K562 (cell line): ENCODE measurements at regions not wholly inside any gene's neighbourhood (a gene's known extent, or its start where the extent isn't known, plus 50 kb on each side); places are given as distances from the start of the nearest gene placed in this dataset.
"Not testable (repeated sequence)": the region's sequence is repeated elsewhere in the genome, so short reads cannot be mapped to it uniquely, and the experiment has no call there.

Source experiments
- ATAC-seq: fragments of 200-7000 bp; cut with Tn5 transposase; 3 replicates; pipeline ENCODE4 v1.9.1; 2020; ENCODE audit warnings: moderate library complexity
- BruUV-seq: library from RNA; stranded (reverse); fragments of 400-500 nt; replicated peaks from 2 replicates; lab custom pipeline; 2021; lab: Mats Ljungman, UMichigan
- CTCF ChIA-PET: fragments of 300-600 bp; formaldehyde crosslinking; extraction: SDS; loops from one replicate; lab custom pipeline; 2021; ENCODE audit warnings: low intra/inter-chr PET ratio; lab: Yijun Ruan, JAX
- POLR2A ChIA-PET: fragments of 300-600, 350-650 bp; sonication (Branson Sonifier 250); formaldehyde crosslinking; extraction: SDS; loops from one replicate; lab custom pipeline; 2021; ENCODE audit warnings: antibody characterized with exemption, inconsistent platforms; lab: Yijun Ruan, JAX
- DNase-seq, 4 experiments: peaks; one replicate each; pipeline versions ENCODE4 v3.0.0 to v3.0.0-alpha.2; 2011 to 2018; ENCODE audit warnings: low spot score in 3 of 4, mixed read lengths in 3 of 4; ENCODE audit errors: extremely low read depth in 1 of 4
- FAIRE-seq: peaks from 2 replicates; lab custom pipeline; 2011; peaks lifted over from hg19 to GRCh38; lab: Jason Lieb, UNC
- H2AFZ ChIP-seq: 2 replicates; pipeline ENCODE4 v1.6.0; 2011; ENCODE audit warnings: low read depth, low read length, control low read depth, inconsistent platforms
- H3K27ac ChIP-seq: fragments of 200-600 bp; 3 replicates; pipeline ENCODE4 v1.8.0; 2011; ENCODE audit warnings: low read depth, mild to moderate bottlenecking, control low read depth, inconsistent platforms, low read length, moderate library complexity, mixed read lengths; ENCODE audit errors: extremely low read depth
- H3K27me3 ChIP-seq, 2 experiments: fragments of 300-600 bp in 1 of 2; 2 replicates in 1 of 2; 3 replicates in 1 of 2; pipeline versions ENCODE4 v1.6.0 to v1.8.0; 2011; ENCODE audit warnings: inconsistent platforms in 2 of 2, low read length in 2 of 2, mild to moderate bottlenecking in 1 of 2, mixed read lengths in 1 of 2, moderate library complexity in 1 of 2; ENCODE audit not compliant: control insufficient read depth in 2 of 2, insufficient read depth in 2 of 2
- H3K36me3 ChIP-seq: fragments of 300-600 bp; 3 replicates; pipeline ENCODE4 v1.8.0; 2011; ENCODE audit warnings: mild to moderate bottlenecking, low read length, inconsistent platforms; ENCODE audit not compliant: control insufficient read depth, insufficient read depth
- H3K4me1 ChIP-seq, 2 experiments: fragments of 200-600 bp in 1 of 2; replicated peaks in 1 of 2; 2 replicates in 1 of 2; 3 replicates in 1 of 2; pipeline versions ENCODE4 v1.5.1 to v1.8.0; 2011; ENCODE audit warnings: inconsistent platforms in 2 of 2, low read length in 2 of 2, mild to moderate bottlenecking in 1 of 2, mixed read lengths in 1 of 2, moderate library complexity in 1 of 2; ENCODE audit not compliant: control insufficient read depth in 2 of 2, insufficient read depth in 2 of 2
- H3K4me2 ChIP-seq: 2 replicates; pipeline ENCODE4 v1.6.1; 2011; ENCODE audit warnings: low read length, control low read depth, inconsistent platforms, mixed read lengths; ENCODE audit not compliant: insufficient read depth
- H3K4me3 ChIP-seq: fragments of 200-600 bp; sonication (generic), shearing (Covaris generic); 2 replicates; pipeline ENCODE4 v1.5.1; 2016; ENCODE audit warnings: control low read depth, inconsistent platforms
- H3K79me2 ChIP-seq: fragments of 200-600 bp; 3 replicates; pipeline ENCODE4 v1.8.0; 2011; ENCODE audit warnings: low read length, inconsistent platforms; ENCODE audit not compliant: control insufficient read depth, insufficient read depth
- H3K9ac ChIP-seq, 2 experiments: 2 replicates each; pipeline versions ENCODE4 v1.6.0 to v1.6.1; 2011; ENCODE audit warnings: low read depth in 2 of 2, low read length in 2 of 2, control low read depth in 1 of 2, inconsistent platforms in 1 of 2, mild to moderate bottlenecking in 1 of 2, mixed read lengths in 1 of 2; ENCODE audit not compliant: insufficient read depth in 1 of 2
- H3K9me1 ChIP-seq: one replicate; pipeline ENCODE4 v1.6.0; 2011; ENCODE audit warnings: inconsistent platforms, mild to moderate bottlenecking, low read length, moderate library complexity; ENCODE audit not compliant: control insufficient read depth, insufficient read depth
- H3K9me3 ChIP-seq: replicated peaks from 2 replicates; pipeline ENCODE4 v1.5.1; 2011; ENCODE audit warnings: low read depth, low read length, inconsistent platforms; ENCODE audit not compliant: control insufficient read depth, insufficient read depth
- H4K20me1 ChIP-seq: replicated peaks from 2 replicates; pipeline ENCODE4 v1.6.1; 2011; ENCODE audit warnings: low read length, inconsistent platforms, mixed read lengths; ENCODE audit not compliant: control insufficient read depth, insufficient read depth
- WGBS: fragments of 100-300 bp; shearing (Covaris generic); methylation state at CpG from one replicate; pipeline ENCODE4 v1.1.6; 2016; ENCODE audit warnings: low coverage, mixed read lengths; ENCODE audit not compliant: insufficient coverage; ENCODE audit errors: missing lambda C conversion rate; 5-methylcytosine and 5-hydroxymethylcytosine counted together
- in situ Hi-C: fragments of 300-500 bp; cut with MboI; formaldehyde crosslinking; loops from 4 replicates; pipeline ENCODE4 v1.15.0; 2018; ENCODE audit warnings: inconsistent platforms, mixed read lengths
- intact Hi-C: fragments of 100-400 bp; cut with micrococcal nuclease; formaldehyde crosslinking; loops from 2 replicates; pipeline ENCODE4 v1.14.2; 2022
- TF ChIP-seq, protein P1 (sequence below): fragments of 150-350 bp; conservative IDR thresholded peaks from 2 replicates; pipeline ENCODE4 v1.6.1; 2014; ENCODE audit warnings: low read length

DNA sequence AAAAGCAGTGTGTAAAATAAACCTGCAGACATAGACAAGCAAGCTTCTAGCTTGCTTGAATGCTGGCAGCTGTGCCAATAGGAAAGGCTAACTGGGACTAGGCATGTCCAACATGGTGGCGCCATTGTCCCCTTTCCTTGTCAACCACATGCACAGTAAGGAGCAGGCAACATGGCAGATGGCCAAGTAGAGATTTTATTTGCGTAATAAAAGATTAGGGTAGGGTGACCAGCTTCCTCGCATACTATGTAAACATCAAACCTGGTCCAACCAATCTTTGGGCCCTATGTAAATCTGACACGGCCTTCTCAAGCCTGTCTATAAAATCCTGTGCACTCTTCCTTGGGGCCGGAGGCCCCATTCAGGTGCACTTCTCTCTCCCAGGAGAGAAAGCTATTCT is 575.4 kb upstream of the GOLIM4 start (continued):
- TF ChIP-seq, protein P1, sequence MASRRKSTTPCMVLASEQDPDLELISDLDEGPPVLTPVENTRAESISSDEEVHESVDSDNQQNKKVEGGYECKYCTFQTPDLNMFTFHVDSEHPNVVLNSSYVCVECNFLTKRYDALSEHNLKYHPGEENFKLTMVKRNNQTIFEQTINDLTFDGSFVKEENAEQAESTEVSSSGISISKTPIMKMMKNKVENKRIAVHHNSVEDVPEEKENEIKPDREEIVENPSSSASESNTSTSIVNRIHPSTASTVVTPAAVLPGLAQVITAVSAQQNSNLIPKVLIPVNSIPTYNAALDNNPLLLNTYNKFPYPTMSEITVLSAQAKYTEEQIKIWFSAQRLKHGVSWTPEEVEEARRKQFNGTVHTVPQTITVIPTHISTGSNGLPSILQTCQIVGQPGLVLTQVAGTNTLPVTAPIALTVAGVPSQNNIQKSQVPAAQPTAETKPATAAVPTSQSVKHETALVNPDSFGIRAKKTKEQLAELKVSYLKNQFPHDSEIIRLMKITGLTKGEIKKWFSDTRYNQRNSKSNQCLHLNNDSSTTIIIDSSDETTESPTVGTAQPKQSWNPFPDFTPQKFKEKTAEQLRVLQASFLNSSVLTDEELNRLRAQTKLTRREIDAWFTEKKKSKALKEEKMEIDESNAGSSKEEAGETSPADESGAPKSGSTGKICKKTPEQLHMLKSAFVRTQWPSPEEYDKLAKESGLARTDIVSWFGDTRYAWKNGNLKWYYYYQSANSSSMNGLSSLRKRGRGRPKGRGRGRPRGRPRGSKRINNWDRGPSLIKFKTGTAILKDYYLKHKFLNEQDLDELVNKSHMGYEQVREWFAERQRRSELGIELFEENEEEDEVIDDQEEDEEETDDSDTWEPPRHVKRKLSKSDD = no peak
- TF ChIP-seq, all 486 proteins: peak for 0

GRCh38 chr3:168660879-168661657 is 565.3 kb upstream of the GOLIM4 start:
- CTCF ChIA-PET, in situ Hi-C loops, H3K27ac ChIP-seq, H3K36me3 ChIP-seq, H3K27me3 ChIP-seq, H3K79me2 ChIP-seq, DNase-seq, BruUV-seq, H2AFZ ChIP-seq, H3K4me1 ChIP-seq, ATAC-seq, H3K4me3 ChIP-seq, H3K4me2 ChIP-seq, H4K20me1 ChIP-seq, H3K9me1 ChIP-seq, FAIRE-seq, H3K9me3 ChIP-seq, intact Hi-C loops, H3K9ac ChIP-seq: not testable (repeated sequence)
- POLR2A ChIA-PET = interaction anchor here (0.6 kb wide), 1 partner anchor 946 kb away, joined by 3 read pairs; no protein-coding TSS in a partner anchor
- WGBS = 0% methylated on average over 6 of the region's 6 CpGs
